ENCODE measurements at regions not wholly inside any gene's neighbourhood (a gene's known extent, or its start where the extent isn't known, plus 50 kb on each side); places are given as distances from the start of the nearest gene placed in this dataset.

- no peak for TF ChIP-seq CTCF (IDR thresholded peaks at IDR 0.05; ENCODE audit: low read depth)
Measured at GRCh38 chr1:104476126-104476525, 726.4 kb downstream of the AMY1C start.

- no peak for TF ChIP-seq CTCF (IDR thresholded peaks at IDR 0.05; ENCODE audit: low read depth)
Measured at GRCh38 chr1:104488296-104489015, 738.8 kb downstream of the AMY1C start.

- TF ChIP-seq CTCF (IDR thresholded peaks at IDR 0.05; ENCODE audit: low read depth), result no peak
Measured at GRCh38 chr1:104526158-104526795, 776.6 kb downstream of the AMY1C start.

GRCh38 chr1:104531990-104532389 is 782.3 kb downstream of the AMY1C start:
- TF ChIP-seq CTCF (IDR thresholded peaks at IDR 0.05; ENCODE audit: low read depth), result no peak

- no peak for TF ChIP-seq CTCF (IDR thresholded peaks at IDR 0.05; ENCODE audit: low read depth)
Measured at GRCh38 chr1:104574620-104575019, 824.9 kb downstream of the AMY1C start.

- no peak for TF ChIP-seq CTCF (IDR thresholded peaks at IDR 0.05; ENCODE audit: low read depth)
Measured at GRCh38 chr1:104592926-104593325, 843.2 kb downstream of the AMY1C start.

DNA sequence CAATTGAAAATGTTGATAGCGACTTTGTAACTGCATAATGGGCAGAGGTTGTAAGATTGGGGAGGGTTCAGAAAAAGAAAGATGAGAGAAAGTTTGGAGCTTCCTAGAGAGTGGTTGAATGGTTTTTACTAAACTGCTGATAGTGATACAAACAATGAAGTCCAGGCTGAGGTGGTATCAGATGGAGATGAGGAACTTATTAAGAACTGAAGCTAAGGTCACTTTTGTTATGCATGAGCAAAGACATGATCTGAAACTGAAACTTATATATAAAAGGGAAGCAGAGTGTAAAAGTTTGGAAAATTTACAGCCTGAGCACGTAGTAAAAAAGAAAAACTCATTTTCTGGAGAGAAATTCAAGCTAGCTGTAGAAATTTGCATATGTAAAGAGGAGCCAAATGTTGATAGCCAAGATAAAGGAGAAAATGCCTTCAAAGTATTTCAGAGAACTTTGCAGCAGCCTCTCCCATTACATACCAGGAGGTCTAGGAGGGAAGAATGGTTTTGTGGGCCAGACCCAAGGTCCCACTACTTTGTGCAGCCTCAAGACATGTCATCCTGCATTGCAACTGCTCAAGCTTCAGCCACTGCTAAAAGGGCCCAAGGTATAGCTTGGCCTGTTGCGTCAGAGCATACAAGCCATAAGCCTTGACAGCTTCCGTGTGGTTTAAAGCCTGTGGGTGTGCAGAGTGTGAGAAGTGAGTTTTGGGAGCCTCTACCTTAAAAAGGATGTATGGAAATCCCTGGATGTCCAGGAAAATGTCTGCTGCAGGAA is 843.9 kb downstream of the AMY1C start:
- no peak for TF ChIP-seq CTCF (IDR thresholded peaks at IDR 0.05; ENCODE audit: low read depth)
